Progenitor cell of endocrine pancreas (in vitro differentiated cells): ENCODE measurements at regions not wholly inside any gene's neighbourhood (a gene's known extent, or its start where the extent isn't known, plus 50 kb on each side); places are given as distances from the start of the nearest gene placed in this dataset.

Experiments used
- DNase-seq: peaks from one replicate; pipeline ENCODE4 v3.0.0; 2021; ENCODE audit warnings: low spot score; ENCODE audit not compliant: unreplicated experiment
- H3K27ac Mint-ChIP-seq: 2 replicates; pipeline ENCODE4 v1.8.0; 2021; ENCODE audit warnings: mild to moderate bottlenecking, moderate library complexity, mixed read lengths
- H3K27me3 Mint-ChIP-seq: 2 replicates; pipeline ENCODE4 v1.8.0; 2021; ENCODE audit warnings: mixed read lengths
- H3K36me3 Mint-ChIP-seq: 2 replicates; pipeline ENCODE4 v1.8.0; 2022; ENCODE audit warnings: mixed read lengths; ENCODE audit not compliant: insufficient read depth
- H3K4me1 Mint-ChIP-seq: 2 replicates; pipeline ENCODE4 v1.8.0; 2021; ENCODE audit warnings: low read depth, mixed read lengths
- H3K4me3 Mint-ChIP-seq: 2 replicates; pipeline ENCODE4 v1.8.0; 2021; ENCODE audit warnings: low read depth, mild to moderate bottlenecking, moderate library complexity, mixed read lengths
- H3K9me3 Mint-ChIP-seq: 2 replicates; pipeline ENCODE4 v1.8.0; 2021; ENCODE audit warnings: low read depth, mixed read lengths
- TF ChIP-seq, protein P1 (sequence below): fragments of 200-600 bp; sonication (generic); IDR thresholded peaks from one replicate; pipeline ENCODE4 v1.5.0; 2021; ENCODE audit warnings: antibody characterized with exemption, mild to moderate bottlenecking; ENCODE audit not compliant: unreplicated experiment

DNA sequence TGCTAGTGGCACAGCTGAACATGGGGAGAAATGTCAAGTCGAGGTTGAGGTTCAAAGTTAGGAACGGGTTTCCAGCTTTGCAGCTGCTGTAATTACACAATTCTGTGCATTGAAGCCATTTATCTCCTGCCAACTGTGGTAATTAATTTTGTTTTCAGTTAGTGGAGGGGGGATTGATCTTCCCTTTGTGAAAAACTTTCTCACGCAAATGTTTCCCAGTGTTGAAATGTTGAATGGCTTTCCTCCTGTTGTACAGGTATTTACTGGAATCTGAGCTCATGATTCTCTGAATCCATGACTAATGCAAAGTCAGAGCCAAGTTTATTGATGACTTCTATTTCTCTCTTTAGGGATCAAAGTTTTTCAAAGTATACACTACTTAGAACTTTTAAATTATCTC lies 198.4 kb upstream of the SLC35B3 start:
- Mint-ChIP-seq H3K27ac (peak overlapping the region; percentile 12), H3K4me1 (peaks cover 12% of the 10 kb centered on the region), H3K27me3 (no peaks in the 10 kb centered on the region), H3K4me3 (no peak overlapping the region), H3K36me3 (no peaks in the 10 kb centered on the region), H3K9me3 (no peaks in the 10 kb centered on the region)
- DNase-seq, result no peak
- TF ChIP-seq, protein P1, sequence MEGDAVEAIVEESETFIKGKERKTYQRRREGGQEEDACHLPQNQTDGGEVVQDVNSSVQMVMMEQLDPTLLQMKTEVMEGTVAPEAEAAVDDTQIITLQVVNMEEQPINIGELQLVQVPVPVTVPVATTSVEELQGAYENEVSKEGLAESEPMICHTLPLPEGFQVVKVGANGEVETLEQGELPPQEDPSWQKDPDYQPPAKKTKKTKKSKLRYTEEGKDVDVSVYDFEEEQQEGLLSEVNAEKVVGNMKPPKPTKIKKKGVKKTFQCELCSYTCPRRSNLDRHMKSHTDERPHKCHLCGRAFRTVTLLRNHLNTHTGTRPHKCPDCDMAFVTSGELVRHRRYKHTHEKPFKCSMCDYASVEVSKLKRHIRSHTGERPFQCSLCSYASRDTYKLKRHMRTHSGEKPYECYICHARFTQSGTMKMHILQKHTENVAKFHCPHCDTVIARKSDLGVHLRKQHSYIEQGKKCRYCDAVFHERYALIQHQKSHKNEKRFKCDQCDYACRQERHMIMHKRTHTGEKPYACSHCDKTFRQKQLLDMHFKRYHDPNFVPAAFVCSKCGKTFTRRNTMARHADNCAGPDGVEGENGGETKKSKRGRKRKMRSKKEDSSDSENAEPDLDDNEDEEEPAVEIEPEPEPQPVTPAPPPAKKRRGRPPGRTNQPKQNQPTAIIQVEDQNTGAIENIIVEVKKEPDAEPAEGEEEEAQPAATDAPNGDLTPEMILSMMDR, result no peak

DNA sequence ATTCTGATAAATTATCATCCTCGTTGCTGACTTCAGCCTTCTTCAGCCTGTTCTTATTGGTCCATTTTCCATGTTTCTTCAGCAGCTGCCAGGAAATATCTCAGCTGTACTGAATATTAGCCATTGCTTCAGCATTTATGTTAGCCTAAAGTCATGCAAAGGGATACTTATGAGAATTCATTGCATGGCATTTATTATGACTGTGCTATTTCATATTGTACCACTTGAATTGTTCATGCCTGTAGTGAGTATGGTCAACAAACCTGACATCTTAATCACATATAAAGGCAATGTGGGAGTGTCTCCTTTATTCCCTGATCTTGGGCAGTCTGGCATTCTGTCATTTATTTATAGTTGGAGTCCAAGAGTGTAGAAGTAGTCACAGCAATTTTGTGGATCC lies 193.4 kb upstream of the SLC35B3 start:
- no peak overlapping the region for H3K4me3 Mint-ChIP-seq
- no peaks in the 10 kb centered on the region for H3K36me3 Mint-ChIP-seq
- TF ChIP-seq, protein P1, result no peak
- peaks cover 9% of the 10 kb centered on the region for H3K4me1 Mint-ChIP-seq
- H3K27me3 Mint-ChIP-seq, result no peaks in the 10 kb centered on the region
- no peak for DNase-seq
- no peak overlapping the region for H3K27ac Mint-ChIP-seq
- H3K9me3 Mint-ChIP-seq, result no peaks in the 10 kb centered on the region

DNA sequence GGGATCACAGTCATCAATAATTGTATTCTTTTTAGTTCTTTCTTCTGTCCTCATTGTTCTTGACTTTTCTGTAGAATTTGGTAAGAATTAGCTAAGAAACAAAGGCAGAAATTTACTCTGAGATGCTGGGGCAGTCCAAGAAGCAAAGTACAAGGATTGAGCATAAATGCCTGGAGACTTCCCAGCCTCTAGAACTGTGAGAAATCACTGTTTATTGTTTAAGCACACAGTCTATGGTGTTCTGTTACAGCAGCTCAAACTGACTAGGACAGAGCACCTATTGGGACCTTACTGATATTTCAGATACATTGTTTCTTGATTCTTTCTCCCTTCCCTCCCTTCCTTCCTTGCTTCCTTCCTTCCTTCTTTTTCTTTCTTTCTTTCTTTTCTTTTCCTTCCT lies 192.7 kb upstream of the SLC35B3 start:
- no peaks in the 10 kb centered on the region for H3K27me3 Mint-ChIP-seq
- H3K27ac Mint-ChIP-seq, result no peak overlapping the region
- H3K4me3 Mint-ChIP-seq, result no peak overlapping the region

DNA sequence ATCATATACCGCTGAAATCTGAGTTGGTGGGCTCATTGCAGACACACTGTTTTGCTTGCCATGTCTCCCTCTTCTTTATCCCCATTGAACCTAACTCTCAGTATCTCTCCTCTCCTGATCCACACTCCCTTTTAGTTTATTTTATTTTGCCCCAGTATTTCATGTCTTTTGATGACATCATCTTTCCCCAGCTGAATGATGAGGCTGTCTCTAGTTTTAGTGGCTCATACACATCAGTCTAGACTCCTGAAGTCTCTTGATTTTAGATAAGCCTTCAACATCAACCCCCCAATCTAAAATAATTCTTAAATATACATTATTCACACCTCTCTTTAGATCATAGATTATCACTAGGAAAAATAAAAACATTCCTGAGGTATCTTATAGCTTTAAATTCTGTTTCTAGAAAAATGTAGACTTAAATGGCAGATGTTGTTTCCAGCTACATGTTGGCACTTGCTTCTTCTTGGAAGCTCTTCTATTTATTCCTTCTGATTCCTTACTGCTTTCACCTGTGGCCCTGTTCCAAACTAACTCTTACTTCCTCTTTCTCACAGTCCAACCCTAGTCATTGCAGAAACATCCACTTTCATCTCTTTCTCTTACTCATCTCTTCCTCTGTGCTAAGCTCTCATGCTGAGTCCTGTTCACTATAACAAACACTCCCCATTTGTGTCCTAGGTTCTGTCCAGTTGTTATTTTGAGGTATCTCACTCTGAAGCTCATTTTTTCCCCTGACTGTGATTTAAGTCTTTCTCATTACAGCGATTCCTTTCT lies 191.9 kb upstream of the SLC35B3 start:
- H3K27ac Mint-ChIP-seq, result no peak overlapping the region
- DNase-seq, result no peak
- no peaks in the 10 kb centered on the region for H3K9me3 Mint-ChIP-seq
- no peak overlapping the region for H3K4me3 Mint-ChIP-seq
- TF ChIP-seq, protein P1, result no peak
- no peaks in the 10 kb centered on the region for H3K4me1 Mint-ChIP-seq
- H3K27me3 Mint-ChIP-seq, result no peaks in the 10 kb centered on the region
- H3K36me3 Mint-ChIP-seq, result no peaks in the 10 kb centered on the region

More for the DNA sequence above, 192.7 kb upstream of the SLC35B3 start:
- Mint-ChIP-seq H3K4me1 (peaks cover 3% of the 10 kb centered on the region), H3K36me3 (no peaks in the 10 kb centered on the region), H3K9me3 (no peaks in the 10 kb centered on the region)
- no peak for DNase-seq
- TF ChIP-seq, protein P1, result no peak

DNA sequence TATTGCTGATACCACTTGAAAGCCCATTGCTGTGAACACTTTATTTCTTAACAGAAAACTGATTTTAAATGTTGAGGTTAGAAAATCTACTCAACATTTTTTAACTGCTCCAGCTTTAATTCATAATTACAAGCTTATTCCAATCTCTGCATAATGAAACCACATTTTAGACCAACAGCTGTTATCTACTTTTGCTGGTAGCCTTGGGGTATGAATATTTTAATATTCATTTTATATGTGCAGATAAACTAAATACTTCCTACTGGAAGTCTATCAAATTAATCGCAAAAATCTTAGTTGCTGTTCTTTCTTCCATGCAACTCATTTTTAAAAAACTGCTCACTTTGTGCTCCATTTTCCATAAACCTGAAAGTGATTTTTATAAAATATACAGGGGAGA lies 189.3 kb upstream of the SLC35B3 start:
- DNase-seq, result no peak
- Mint-ChIP-seq H3K9me3 (no peaks in the 10 kb centered on the region), H3K4me1 (no peaks in the 10 kb centered on the region), H3K27me3 (no peaks in the 10 kb centered on the region), H3K27ac (no peak overlapping the region), H3K4me3 (no peak overlapping the region), H3K36me3 (no peaks in the 10 kb centered on the region)
- TF ChIP-seq, protein P1, result no peak
